ENCODE measurements at regions not wholly inside any gene's neighbourhood (a gene's known extent, or its start where the extent isn't known, plus 50 kb on each side); places are given as distances from the start of the nearest gene placed in this dataset.

GRCh38 chr15:60254416-60254815 is 143.4 kb downstream of the ANXA2 start (continued):
- no peak for TF ChIP-seq ZBTB11 (CRISPR knock-in tag; IDR thresholded peaks at IDR 0.05)
- no peak for TF ChIP-seq SUZ12 (IDR thresholded peaks at IDR 0.05; ENCODE audit: unreplicated experiment)
- no peak for TF ChIP-seq ZNF384 (IDR thresholded peaks at IDR 0.05; ENCODE audit: borderline replicate concordance, low read depth, low read length)
- TF ChIP-seq E4F1 (IDR thresholded peaks at IDR 0.05; ENCODE audit: borderline replicate concordance, partially characterized antibody) = no peak
- TF ChIP-seq TBL1XR1 (IDR thresholded peaks at IDR 0.05; ENCODE audit: low read depth, low read length) = no peak
- no peak for TF ChIP-seq MLLT1 (IDR thresholded peaks at IDR 0.05)
- TF ChIP-seq USF2 (IDR thresholded peaks at IDR 0.05; ENCODE audit: borderline replicate concordance, low read depth, low read length) = no peak

Data from GM12878 (cell line).